ENCODE measurements at regions not wholly inside any gene's neighbourhood (a gene's known extent, or its start where the extent isn't known, plus 50 kb on each side); places are given as distances from the start of the nearest gene placed in this dataset.
A peak's percentile ranks its signal among the peaks of the same experiment; 100 is the strongest.

DNA sequence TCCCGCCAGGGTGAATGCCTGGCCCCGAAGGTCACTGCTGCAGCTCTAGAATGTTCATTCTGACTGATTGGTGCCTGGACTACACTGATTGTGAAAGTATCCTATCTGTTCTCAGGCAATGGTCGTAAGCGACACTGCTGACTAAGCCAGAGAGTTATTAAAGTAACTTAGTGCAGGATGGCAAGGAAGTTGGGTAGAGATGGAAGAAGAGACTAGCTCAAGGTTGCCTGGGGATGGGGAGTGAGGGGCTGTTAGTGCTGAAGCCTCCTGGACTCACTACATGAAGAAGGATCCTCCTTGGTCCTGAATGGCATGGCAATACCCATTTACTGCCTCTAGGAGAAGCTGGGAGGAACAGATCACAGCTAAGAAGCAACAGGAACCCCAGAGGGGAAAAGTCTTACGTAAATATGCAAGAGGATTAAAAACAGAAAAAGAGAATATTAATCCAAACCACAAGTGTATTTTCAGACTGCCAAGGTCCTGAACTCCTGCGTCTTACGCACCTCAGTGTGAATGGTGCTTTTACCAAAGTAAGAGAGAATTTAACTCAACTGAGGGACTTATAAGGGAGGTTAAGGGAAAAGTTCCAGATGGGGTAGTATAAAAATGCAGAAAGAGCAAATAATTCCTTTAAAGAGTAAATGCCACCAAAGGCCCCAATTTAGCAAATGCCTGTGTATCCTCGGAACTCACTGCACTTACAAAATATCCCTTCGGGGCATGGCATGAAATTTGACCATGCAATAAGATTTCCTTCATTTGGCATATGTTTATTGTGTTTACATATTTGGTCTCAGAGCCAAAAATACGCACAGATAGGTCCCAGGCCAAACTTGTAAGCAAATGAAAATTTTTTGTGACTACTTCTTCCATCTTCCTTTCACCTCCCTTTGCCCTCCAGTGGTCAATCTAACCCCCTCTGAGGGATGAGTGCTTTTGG, 64.0 kb upstream of the DGKG start:
- TF ChIP-seq, protein P1, sequence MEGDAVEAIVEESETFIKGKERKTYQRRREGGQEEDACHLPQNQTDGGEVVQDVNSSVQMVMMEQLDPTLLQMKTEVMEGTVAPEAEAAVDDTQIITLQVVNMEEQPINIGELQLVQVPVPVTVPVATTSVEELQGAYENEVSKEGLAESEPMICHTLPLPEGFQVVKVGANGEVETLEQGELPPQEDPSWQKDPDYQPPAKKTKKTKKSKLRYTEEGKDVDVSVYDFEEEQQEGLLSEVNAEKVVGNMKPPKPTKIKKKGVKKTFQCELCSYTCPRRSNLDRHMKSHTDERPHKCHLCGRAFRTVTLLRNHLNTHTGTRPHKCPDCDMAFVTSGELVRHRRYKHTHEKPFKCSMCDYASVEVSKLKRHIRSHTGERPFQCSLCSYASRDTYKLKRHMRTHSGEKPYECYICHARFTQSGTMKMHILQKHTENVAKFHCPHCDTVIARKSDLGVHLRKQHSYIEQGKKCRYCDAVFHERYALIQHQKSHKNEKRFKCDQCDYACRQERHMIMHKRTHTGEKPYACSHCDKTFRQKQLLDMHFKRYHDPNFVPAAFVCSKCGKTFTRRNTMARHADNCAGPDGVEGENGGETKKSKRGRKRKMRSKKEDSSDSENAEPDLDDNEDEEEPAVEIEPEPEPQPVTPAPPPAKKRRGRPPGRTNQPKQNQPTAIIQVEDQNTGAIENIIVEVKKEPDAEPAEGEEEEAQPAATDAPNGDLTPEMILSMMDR (conservative IDR thresholded peaks at IDR 0.05; ENCODE audit: low read depth, low read length) = peak; percentile 76
- H3K4me3 ChIP-seq (ENCODE audit: low read length) = no peak overlapping the region
- DNase-seq (ENCODE audit: low read depth) = peak; percentile 94

GRCh38 chr3:186421946-186422345, 59.9 kb upstream of the DGKG start:
- H3K4me3 ChIP-seq (ENCODE audit: low read length) = no peak overlapping the region
- DNase-seq (ENCODE audit: low read depth) = no peak
- TF ChIP-seq, protein P1 (conservative IDR thresholded peaks at IDR 0.05; ENCODE audit: low read depth, low read length) = no peak

DNA sequence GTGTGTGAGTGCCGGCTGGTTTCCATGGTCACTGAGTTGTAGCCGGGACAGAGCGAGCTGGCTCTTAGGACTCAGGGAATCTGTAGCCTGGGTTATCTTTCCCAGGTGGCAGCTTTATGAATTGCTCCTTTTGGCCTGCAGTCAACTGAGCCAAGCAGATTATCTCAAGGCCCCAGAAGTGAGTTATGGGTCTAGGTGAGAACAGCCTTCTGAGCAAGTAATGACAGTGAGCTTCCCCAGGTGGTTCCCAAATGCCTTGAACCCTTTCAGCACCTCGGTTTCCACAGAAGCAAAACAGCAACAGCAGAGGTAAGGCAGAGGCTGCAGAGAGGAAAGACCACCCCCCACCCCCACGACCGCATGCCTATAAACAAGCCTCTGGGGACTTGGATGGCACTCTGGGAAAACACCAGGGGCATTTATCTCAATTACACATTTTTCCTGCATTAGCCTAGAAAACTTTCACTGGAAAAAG, 56.7 kb upstream of the DGKG start:
- TF ChIP-seq, protein P1 (conservative IDR thresholded peaks at IDR 0.05; ENCODE audit: low read depth, low read length) = peak; percentile 2
- no peak overlapping the region for H3K4me3 ChIP-seq (ENCODE audit: low read length)
- no peak for DNase-seq (ENCODE audit: low read depth)

DNA sequence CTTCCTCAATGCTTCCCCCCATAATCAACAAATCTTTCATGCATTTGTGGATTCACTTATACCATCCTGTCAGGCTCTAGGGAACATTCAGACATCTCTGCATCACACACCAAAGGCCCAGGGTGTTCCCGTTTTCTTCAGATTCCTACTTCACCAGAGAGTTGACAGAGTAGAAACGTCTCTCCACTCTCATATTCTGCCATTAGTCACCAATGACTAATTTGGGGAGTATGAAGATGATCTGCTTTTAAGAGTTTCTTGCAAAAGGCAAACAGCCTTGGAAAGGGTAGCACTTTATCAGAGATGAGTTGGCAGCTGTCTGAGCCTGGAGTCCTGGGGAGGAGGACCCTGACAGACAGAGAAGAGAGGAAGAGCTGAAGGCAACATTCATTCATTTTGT, 55.8 kb upstream of the DGKG start:
- DNase-seq (ENCODE audit: low read depth) = no peak
- TF ChIP-seq, protein P1 (conservative IDR thresholded peaks at IDR 0.05; ENCODE audit: low read depth, low read length) = no peak

GRCh38 chr3:186414735-186415419, 52.8 kb upstream of the DGKG start:
- H3K4me3 ChIP-seq (ENCODE audit: low read length) = no peak overlapping the region
- no peak for DNase-seq (ENCODE audit: low read depth)
- TF ChIP-seq, protein P1 (conservative IDR thresholded peaks at IDR 0.05; ENCODE audit: low read depth, low read length) = no peak

More for the DNA sequence above, 55.8 kb upstream of the DGKG start:
- H3K4me3 ChIP-seq (ENCODE audit: low read length) = no peak overlapping the region

DNA sequence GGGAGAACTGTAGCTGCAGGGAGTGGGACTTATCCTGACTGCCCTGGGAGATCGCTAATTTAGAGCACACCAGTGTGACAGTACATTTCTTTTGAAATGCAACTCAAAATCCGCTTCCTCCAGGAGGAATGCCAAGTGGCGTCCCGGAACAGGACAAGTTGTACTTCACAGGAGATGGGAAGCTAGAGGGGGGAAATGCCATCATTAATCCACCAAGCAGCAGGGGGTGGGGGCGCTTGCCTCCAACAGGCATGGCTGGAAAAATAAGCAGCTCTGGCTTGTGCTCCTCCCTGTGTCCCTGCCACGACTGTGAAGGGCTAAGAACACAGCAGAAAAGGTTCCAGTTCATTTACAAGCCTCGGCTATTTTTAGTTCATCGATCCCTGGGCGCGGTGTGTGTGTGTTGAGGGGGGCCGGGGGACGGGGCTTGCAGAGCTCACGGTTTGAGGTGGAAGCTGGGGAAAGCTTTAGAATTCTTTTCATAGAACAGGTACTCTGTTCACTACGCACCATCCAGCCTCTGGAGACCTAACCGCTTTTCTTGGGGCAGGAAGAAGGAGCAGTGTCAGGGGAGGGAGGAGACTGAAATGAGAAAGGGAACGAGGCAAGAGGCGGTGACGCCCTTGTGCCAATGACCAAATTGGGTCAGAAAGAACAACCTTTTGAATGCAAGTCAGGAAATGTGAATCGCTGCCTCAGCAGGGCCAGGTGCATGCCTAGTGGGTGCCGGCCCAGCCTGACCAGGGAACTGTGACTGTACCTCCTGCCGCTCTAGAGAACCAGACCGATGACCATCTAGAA, 51.8 kb upstream of the DGKG start:
- no peak for DNase-seq (ENCODE audit: low read depth)
- peak overlapping the region; percentile 24 for H3K4me3 ChIP-seq (ENCODE audit: low read length)
- TF ChIP-seq, protein P1 (conservative IDR thresholded peaks at IDR 0.05; ENCODE audit: low read depth, low read length) = no peak
